ENCODE measurements at regions not wholly inside any gene's neighbourhood (a gene's known extent, or its start where the extent isn't known, plus 50 kb on each side); places are given as distances from the start of the nearest gene placed in this dataset.

GRCh38 chr2:163407296-163407695 is 328.5 kb downstream of the FIGN start:
- H3K9me3 ChIP-seq (ENCODE audit: severe bottlenecking), result no peaks in the 10 kb centered on the region
- H3K36me3 ChIP-seq, result no peaks in the 10 kb centered on the region
- no peaks in the 10 kb centered on the region for H3K27me3 ChIP-seq (ENCODE audit: insufficient read depth, low read depth, severe bottlenecking)
- DNase-seq, result no peak
- TF ChIP-seq CTCF (IDR thresholded peaks at IDR 0.05; ENCODE audit: low read depth, low read length), result no peak
- no peak overlapping the region for H3K4me3 ChIP-seq (ENCODE audit: low read depth, low read length)
- H3K27ac ChIP-seq, result no peak overlapping the region

- no peak for TF ChIP-seq CTCF (IDR thresholded peaks at IDR 0.05; ENCODE audit: low read depth, low read length)
- Histone ChIP-seq H3K27me3 (ENCODE audit: insufficient read depth, low read depth, severe bottlenecking) (no peaks in the 10 kb centered on the region), H3K4me3 (ENCODE audit: low read depth, low read length) (no peak overlapping the region), H3K27ac (no peak overlapping the region), H3K36me3 (no peaks in the 10 kb centered on the region), H3K9me3 (ENCODE audit: severe bottlenecking) (no peaks in the 10 kb centered on the region)
- no peak for DNase-seq
Observed at GRCh38 chr2:163405298-163405697, 330.5 kb downstream of the FIGN start.

- Histone ChIP-seq H3K4me3 (ENCODE audit: low read depth, low read length) (no peak overlapping the region), H3K36me3 (no peaks in the 10 kb centered on the region), H3K9me3 (ENCODE audit: severe bottlenecking) (no peaks in the 10 kb centered on the region), H3K27ac (no peak overlapping the region), H3K27me3 (ENCODE audit: insufficient read depth, low read depth, severe bottlenecking) (no peaks in the 10 kb centered on the region)
- no peak for TF ChIP-seq CTCF (IDR thresholded peaks at IDR 0.05; ENCODE audit: low read depth, low read length)
- DNase-seq, result no peak
Observed at GRCh38 chr2:163401481-163401880, 334.3 kb downstream of the FIGN start.

GRCh38 chr2:163397451-163397850 is 338.4 kb downstream of the FIGN start:
- no peaks in the 10 kb centered on the region for H3K36me3 ChIP-seq
- DNase-seq, result no peak
- H3K27ac ChIP-seq, result no peak overlapping the region
- no peaks in the 10 kb centered on the region for H3K9me3 ChIP-seq (ENCODE audit: severe bottlenecking)
- no peak overlapping the region for H3K4me3 ChIP-seq (ENCODE audit: low read depth, low read length)
- no peak for TF ChIP-seq CTCF (IDR thresholded peaks at IDR 0.05; ENCODE audit: low read depth, low read length)
- no peaks in the 10 kb centered on the region for H3K27me3 ChIP-seq (ENCODE audit: insufficient read depth, low read depth, severe bottlenecking)

GRCh38 chr2:163395602-163396001 is 340.2 kb downstream of the FIGN start:
- Histone ChIP-seq H3K4me3 (ENCODE audit: low read depth, low read length) (no peak overlapping the region), H3K9me3 (ENCODE audit: severe bottlenecking) (no peaks in the 10 kb centered on the region), H3K27me3 (ENCODE audit: insufficient read depth, low read depth, severe bottlenecking) (no peaks in the 10 kb centered on the region), H3K36me3 (no peaks in the 10 kb centered on the region), H3K27ac (no peak overlapping the region)
- TF ChIP-seq CTCF (IDR thresholded peaks at IDR 0.05; ENCODE audit: low read depth, low read length), result no peak
- no peak for DNase-seq

GRCh38 chr2:163389838-163390237 is 346.0 kb downstream of the FIGN start:
- no peaks in the 10 kb centered on the region for H3K9me3 ChIP-seq (ENCODE audit: severe bottlenecking)
- TF ChIP-seq CTCF (IDR thresholded peaks at IDR 0.05; ENCODE audit: low read depth, low read length), result no peak

More at GRCh38 chr2:163389838-163390237, 346.0 kb downstream of the FIGN start:
- Histone ChIP-seq H3K36me3 (no peaks in the 10 kb centered on the region), H3K27me3 (ENCODE audit: insufficient read depth, low read depth, severe bottlenecking) (no peaks in the 10 kb centered on the region), H3K4me3 (ENCODE audit: low read depth, low read length) (no peak overlapping the region), H3K27ac (no peak overlapping the region)
- DNase-seq, result no peak
